Spleen (tissue), 7 donors: ENCODE measurements at regions not wholly inside any gene's neighbourhood (a gene's known extent, or its start where the extent isn't known, plus 50 kb on each side); places are given as distances from the start of the nearest gene placed in this dataset.

Source experiments
- CTCF ChIP-seq, 11 experiments: fragments of 200-600 bp in 7 of 11; fragments of 450-650 bp in 4 of 11; sonication (generic) in 4 of 11; IDR thresholded peaks in 8 of 11; conservative IDR thresholded peaks in 3 of 11; 1 replicate in 7 of 11; 2 replicates in 4 of 11; pipeline versions ENCODE4 v1.4.0 to v1.8.0; 2016 to 2021; ENCODE audit warnings: antibody characterized with exemption in 11 of 11, inconsistent platforms in 4 of 11, mild to moderate bottlenecking in 1 of 11
- POLR2A ChIP-seq, 3 donors: fragments of 450-650 bp; IDR thresholded peaks; one replicate each; pipeline ENCODE4 v1.5.1; 2017; ENCODE audit warnings: antibody characterized with exemption in 3 of 3, mild to moderate bottlenecking in 1 of 3
- POLR2AphosphoS5 ChIP-seq, 3 donors: sonication (generic); formaldehyde crosslinking; IDR thresholded peaks; one replicate each; pipeline ENCODE4 v1.5.1; 2017; ENCODE audit warnings: antibody characterized with exemption in 3 of 3
- donor health status: DM: no; HTN: no; CAD: no; lungs with moderate emphysema.
- donor health status: DM: no; HTN: no; CAD: no.
- donor health status: DM: no; HTN: no; CAD: no.

GRCh38 chr6:44042261-44042988 is 84.8 kb downstream of the MRPL14 start:
- TF ChIP-seq CTCF (IDR thresholded peaks at IDR 0.05 in 8 of 11, conservative IDR thresholded peaks at IDR 0.05 in 3 of 11) (no peak), POLR2A (IDR thresholded peaks at IDR 0.05) (no peak), POLR2AphosphoS5 (IDR thresholded peaks at IDR 0.05) (no peak)
